Common myeloid progenitor, CD34-positive (primary cell): ENCODE measurements at regions not wholly inside any gene's neighbourhood (a gene's known extent, or its start where the extent isn't known, plus 50 kb on each side); places are given as distances from the start of the nearest gene placed in this dataset.

ENCODE experiments used
- CTCF ChIA-PET: fragments of 350-600 bp; sonication (Branson Sonifier 250); formaldehyde crosslinking; loops from one replicate; lab custom pipeline; 2021; ENCODE audit warnings: antibody characterized with exemption; lab: Charles Lee
- POLR2A ChIA-PET: fragments of 350-600 bp; sonication (Branson Sonifier 250); formaldehyde crosslinking; loops from one replicate; lab custom pipeline; 2021; ENCODE audit warnings: antibody characterized with exemption; lab: Charles Lee
- DNase-seq, 3 donors: peaks; one replicate each; pipeline versions ENCODE4 v3.0.0 to v3.0.0-alpha.2; 2013
- H3K27ac ChIP-seq, 2 experiments: 1 replicate in 1 of 2; 2 replicates in 1 of 2; pipeline ENCODE4 v1.7.0; 2013; ENCODE audit warnings: inconsistent platforms in 2 of 2, low read length in 2 of 2, mild to moderate bottlenecking in 2 of 2, low read depth in 1 of 2, moderate library complexity in 1 of 2; ENCODE audit not compliant: severe bottlenecking in 2 of 2, insufficient read depth in 1 of 2, poor library complexity in 1 of 2
- H3K27me3 ChIP-seq, 5 experiments: replicated peaks in 2 of 5; 1 replicate in 3 of 5; 2 replicates in 2 of 5; pipeline versions ENCODE4 v1.6.1 to v1.7.0; 2013; ENCODE audit warnings: low read length in 4 of 5, mild to moderate bottlenecking in 2 of 5, moderate library complexity in 2 of 5, inconsistent platforms in 1 of 5; ENCODE audit not compliant: insufficient read depth in 5 of 5, control insufficient read depth in 4 of 5
- H3K36me3 ChIP-seq, 4 experiments: 1 replicate in 2 of 4; 2 replicates in 2 of 4; pipeline versions ENCODE4 v1.6.1 to v1.7.0; 2013; ENCODE audit warnings: low read length in 3 of 4, control low read depth in 1 of 4, mild to moderate bottlenecking in 1 of 4; ENCODE audit not compliant: control insufficient read depth in 4 of 4, insufficient read depth in 4 of 4
- H3K4me1 ChIP-seq, 4 experiments: 1 replicate in 3 of 4; 2 replicates in 1 of 4; pipeline versions ENCODE4 v1.6.1 to v1.7.1; 2013; ENCODE audit warnings: low read length in 3 of 4, mild to moderate bottlenecking in 3 of 4, control low read depth in 1 of 4, inconsistent platforms in 1 of 4, moderate library complexity in 1 of 4; ENCODE audit not compliant: control insufficient read depth in 4 of 4, insufficient read depth in 4 of 4; ENCODE audit errors: control extremely low read depth in 1 of 4
- H3K4me3 ChIP-seq, 7 experiments: 1 replicate in 4 of 7; 2 replicates in 3 of 7; pipeline versions ENCODE4 v1.5.1 to v1.7.0; 2013; ENCODE audit warnings: mild to moderate bottlenecking in 7 of 7, low read length in 6 of 7, moderate library complexity in 6 of 7, inconsistent platforms in 2 of 7, low read depth in 2 of 7, control low read depth in 1 of 7; ENCODE audit not compliant: insufficient read depth in 4 of 7, control insufficient read depth in 1 of 7; ENCODE audit errors: extremely low read depth in 1 of 7
- H3K9me3 ChIP-seq, 5 experiments: 1 replicate in 4 of 5; 2 replicates in 1 of 5; pipeline versions ENCODE4 v1.6.1 to v1.7.1; 2013; ENCODE audit warnings: low read length in 4 of 5, mild to moderate bottlenecking in 2 of 5, inconsistent platforms in 1 of 5, low read depth in 1 of 5, moderate library complexity in 1 of 5; ENCODE audit not compliant: control insufficient read depth in 4 of 5, insufficient read depth in 2 of 5; ENCODE audit errors: control extremely low read depth in 1 of 5
- WGBS: methylation state at CpG from one replicate; pipeline ENCODE4 v1.1.5; 2013; ENCODE audit not compliant: insufficient coverage; 5-methylcytosine and 5-hydroxymethylcytosine counted together

- Histone ChIP-seq H3K4me3 (no peak overlapping the region), H3K4me1 (no peaks in the 10 kb centered on the region), H3K27ac (no peak overlapping the region), H3K27me3 (peaks cover 0 to 2% (median 0%) of the 10 kb centered on the region in 5 experiments), H3K36me3 (no peaks in the 10 kb centered on the region), H3K9me3 (no peaks in the 10 kb centered on the region)
- POLR2A ChIA-PET, result no interaction called here
- CTCF ChIA-PET, result interaction anchor here (0.6 kb wide), 1 partner anchor 32 kb away, joined by 3 read pairs; no protein-coding TSS in a partner anchor
- 100% methylated on average over 3 of the region's 5 CpGs for WGBS
- no peak for DNase-seq
These were observed 248.6 kb downstream of the BTG1 start for GRCh38 chr12:91897025-91897515.

GRCh38 chr12:91896286-91897024, 249.2 kb downstream of the BTG1 start:
- CTCF ChIA-PET, result interaction anchor here (0.6 kb wide), 1 partner anchor 31 kb away, joined by 3 read pairs; no protein-coding TSS in a partner anchor

GRCh38 chr12:91894911-91895310, 250.7 kb downstream of the BTG1 start:
- H3K27me3 ChIP-seq, result peaks cover 0 to 2% (median 0%) of the 10 kb centered on the region in 5 experiments
- no peak overlapping the region for H3K27ac ChIP-seq
- H3K4me3 ChIP-seq, result no peak overlapping the region
- CTCF ChIA-PET, result no interaction called here
- POLR2A ChIA-PET, result no interaction called here
- no peaks in the 10 kb centered on the region for H3K9me3 ChIP-seq
- H3K36me3 ChIP-seq, result no peaks in the 10 kb centered on the region
- no peak for DNase-seq
- no peaks in the 10 kb centered on the region for H3K4me1 ChIP-seq

More at GRCh38 chr12:91896286-91897024, 249.2 kb downstream of the BTG1 start:
- POLR2A ChIA-PET, result no interaction called here
- Histone ChIP-seq H3K27ac (no peak overlapping the region), H3K27me3 (peaks cover 0 to 2% (median 0%) of the 10 kb centered on the region in 5 experiments), H3K9me3 (no peaks in the 10 kb centered on the region), H3K4me3 (no peak overlapping the region), H3K4me1 (no peaks in the 10 kb centered on the region), H3K36me3 (no peaks in the 10 kb centered on the region)
- no peak for DNase-seq
- 97% methylated on average over 3 of the region's 5 CpGs for WGBS

DNA sequence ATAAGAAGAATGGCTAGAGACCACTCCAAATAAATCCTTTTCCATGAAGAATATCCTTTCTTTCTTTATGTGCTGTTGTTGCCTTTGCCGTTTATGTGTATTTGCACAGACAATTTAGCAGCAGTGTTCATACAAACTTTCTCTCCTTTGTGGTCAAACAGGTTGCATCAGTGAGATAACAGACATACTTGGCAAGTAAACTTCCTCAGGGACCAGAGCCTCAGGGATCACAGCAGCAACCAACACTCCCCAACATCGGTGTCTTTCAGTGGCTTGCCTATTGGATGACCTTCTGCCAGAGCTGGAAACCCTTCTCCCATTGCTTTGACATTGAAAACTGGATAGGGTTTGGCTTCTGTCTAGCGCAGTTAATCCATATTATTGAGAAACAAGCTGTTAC, 252.2 kb downstream of the BTG1 start:
- Histone ChIP-seq H3K27me3 (peaks cover 0 to 2% (median 0%) of the 10 kb centered on the region in 5 experiments), H3K36me3 (no peaks in the 10 kb centered on the region), H3K27ac (no peak overlapping the region), H3K4me3 (no peak overlapping the region), H3K4me1 (no peaks in the 10 kb centered on the region), H3K9me3 (no peaks in the 10 kb centered on the region)
- DNase-seq, result no peak
- ChIA-PET POLR2A (no interaction called here), CTCF (no interaction called here)
- WGBS, result 100% methylated on average over 3 of the region's 3 CpGs

DNA sequence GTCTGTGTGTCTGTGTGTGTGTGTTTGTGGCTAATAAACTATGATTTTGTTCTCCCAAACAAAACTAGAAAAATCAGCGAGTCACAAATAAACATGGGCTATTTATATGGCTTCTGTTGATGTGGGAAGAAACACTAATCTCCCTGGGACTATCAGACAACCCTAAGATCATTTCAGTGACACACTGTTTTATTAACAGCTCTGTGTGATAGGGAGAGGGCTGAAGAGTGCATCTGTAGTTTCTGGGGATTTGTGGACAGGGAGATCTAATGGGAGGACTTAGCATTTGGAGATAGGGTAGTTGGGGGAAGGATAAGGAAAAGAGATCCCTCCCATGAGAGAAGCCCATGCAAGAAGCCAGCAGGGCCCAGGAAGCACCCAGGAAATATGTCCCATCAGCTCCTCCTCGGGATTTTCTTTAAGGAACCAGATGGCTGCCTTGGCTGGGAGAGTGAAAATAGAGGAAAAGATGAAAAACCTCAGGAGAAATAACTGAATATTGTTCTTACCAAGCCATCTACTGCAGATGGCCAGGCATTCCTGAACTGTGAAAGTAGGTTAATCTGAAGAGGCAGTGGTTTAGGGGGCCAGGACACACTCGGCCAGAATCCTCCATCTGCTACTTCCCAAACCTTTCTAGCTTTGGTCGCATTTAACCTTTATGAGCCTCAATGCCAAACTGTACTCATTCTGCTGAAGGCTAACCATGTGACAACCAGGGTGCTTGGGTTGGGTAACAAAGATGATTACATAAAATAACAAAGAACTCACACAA, 253.4 kb downstream of the BTG1 start:
- ChIA-PET POLR2A (no interaction called here), CTCF (interaction anchor here (1.2 kb wide), 1 partner anchor 10 kb away, joined by 3 read pairs; no protein-coding TSS in a partner anchor)
- no peaks in the 10 kb centered on the region for H3K36me3 ChIP-seq
- no peaks in the 10 kb centered on the region for H3K9me3 ChIP-seq
- peaks cover 0 to 2% (median 0%) of the 10 kb centered on the region in 5 experiments for H3K27me3 ChIP-seq
- WGBS, result 100% methylated on average over 2 of the region's 4 CpGs
- no peaks in the 10 kb centered on the region for H3K4me1 ChIP-seq
- no peak overlapping the region for H3K27ac ChIP-seq
- DNase-seq, result no peak
- no peak overlapping the region for H3K4me3 ChIP-seq

GRCh38 chr12:91890742-91891141, 254.9 kb downstream of the BTG1 start:
- CTCF ChIA-PET, result interaction anchor here (1.2 kb wide), 1 partner anchor 11 kb away, joined by 3 read pairs; no protein-coding TSS in a partner anchor
- POLR2A ChIA-PET, result interaction anchor here (0.6 kb wide), 1 partner anchor 50 kb away, joined by 3 read pairs; no protein-coding TSS in a partner anchor
- WGBS, result no CpG with 5 or more reads among the region's 1 CpG

GRCh38 chr12:91889910-91890309, 255.7 kb downstream of the BTG1 start:
- Histone ChIP-seq H3K4me3 (no peak overlapping the region), H3K27ac (no peak overlapping the region), H3K9me3 (no peaks in the 10 kb centered on the region), H3K36me3 (no peaks in the 10 kb centered on the region), H3K27me3 (no peaks in the 10 kb centered on the region), H3K4me1 (no peaks in the 10 kb centered on the region)
- ChIA-PET POLR2A (no interaction called here), CTCF (no interaction called here)
- no peak for DNase-seq

More at GRCh38 chr12:91890742-91891141, 254.9 kb downstream of the BTG1 start:
- Histone ChIP-seq H3K4me3 (no peak overlapping the region), H3K27ac (no peak overlapping the region), H3K36me3 (no peaks in the 10 kb centered on the region), H3K4me1 (no peaks in the 10 kb centered on the region), H3K27me3 (no peaks in the 10 kb centered on the region), H3K9me3 (no peaks in the 10 kb centered on the region)
- DNase-seq, result no peak
